Coronary artery (tissue), 2 donors: ENCODE measurements at regions not wholly inside any gene's neighbourhood (a gene's known extent, or its start where the extent isn't known, plus 50 kb on each side); places are given as distances from the start of the nearest gene placed in this dataset.
"Not testable (repeated sequence)": the region's sequence is repeated elsewhere in the genome, so short reads cannot be mapped to it uniquely, and the experiment has no call there.

Experiments used
- DNase-seq: peaks from one replicate; pipeline ENCODE4 v3.0.0-alpha.2; 2017; ENCODE audit warnings: low spot score
- H3K27ac ChIP-seq, 2 donors: fragments of 200-600 bp; sonication (generic); one replicate each; pipeline ENCODE4 v1.5.1; 2016 to 2019
- H3K4me3 ChIP-seq: fragments of 200-600 bp; sonication (generic); 2 replicates; pipeline ENCODE4 v1.5.1; 2016; ENCODE audit warnings: mild to moderate bottlenecking, moderate library complexity
- CTCF ChIP-seq: fragments of 200-600 bp; sonication (generic); IDR thresholded peaks from one replicate; pipeline ENCODE4 v1.5.1; 2019; ENCODE audit warnings: antibody characterized with exemption

GRCh38 chr1:38651669-38652068, 207.9 kb downstream of the RRAGC start:
- DNase-seq = peak; percentile 22
- no peak overlapping the region for H3K27ac ChIP-seq
- no peak overlapping the region for H3K4me3 ChIP-seq
- no peak for TF ChIP-seq CTCF

- no peak for TF ChIP-seq CTCF
- Histone ChIP-seq H3K4me3 (no peak overlapping the region), H3K27ac (no peak overlapping the region)
- peak; percentile 38 for DNase-seq
Observed at GRCh38 chr1:38648417-38648816, 211.2 kb downstream of the RRAGC start.

GRCh38 chr1:38647341-38647740, 212.2 kb downstream of the RRAGC start:
- H3K4me3 ChIP-seq, DNase-seq, H3K27ac ChIP-seq: not testable (repeated sequence)

- DNase-seq = no peak
- TF ChIP-seq CTCF = no peak
- no peak overlapping the region for H3K4me3 ChIP-seq
Observed at GRCh38 chr1:38644092-38644491, 215.5 kb downstream of the RRAGC start.

GRCh38 chr1:38641661-38642060, 217.9 kb downstream of the RRAGC start:
- Histone ChIP-seq H3K4me3 (no peak overlapping the region), H3K27ac (no peak overlapping the region)
- TF ChIP-seq CTCF = no peak
- no peak for DNase-seq

More at GRCh38 chr1:38644092-38644491, 215.5 kb downstream of the RRAGC start:
- no peak overlapping the region for H3K27ac ChIP-seq

GRCh38 chr1:38640371-38640770, 219.2 kb downstream of the RRAGC start:
- Histone ChIP-seq H3K27ac (no peak overlapping the region), H3K4me3 (no peak overlapping the region)
- no peak for TF ChIP-seq CTCF
- DNase-seq = no peak

DNA sequence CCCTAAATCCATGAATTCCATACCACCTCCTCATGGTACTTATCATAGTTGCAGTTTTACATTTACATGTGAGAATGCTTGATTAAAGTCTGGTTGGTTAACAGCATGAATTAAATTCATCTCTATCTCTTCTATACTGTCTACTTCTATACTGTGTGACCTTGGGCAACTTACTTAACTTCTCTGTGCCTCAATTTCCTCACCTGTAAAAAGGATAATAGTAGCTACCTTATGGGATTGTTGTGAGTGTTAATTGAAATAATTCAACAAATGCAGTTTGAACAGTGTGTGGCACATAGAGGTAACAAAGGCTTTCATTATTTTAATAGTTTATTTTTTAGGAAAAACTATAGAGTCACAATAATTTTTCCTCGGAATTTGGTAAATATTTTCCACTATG, 231.3 kb downstream of the RRAGC start:
- no peak for TF ChIP-seq CTCF
- DNase-seq = no peak
- no peak overlapping the region for H3K4me3 ChIP-seq
- no peak overlapping the region for H3K27ac ChIP-seq

- DNase-seq = no peak
- no peak for TF ChIP-seq CTCF
- Histone ChIP-seq H3K27ac (no peak overlapping the region), H3K4me3 (no peak overlapping the region)
Observed at GRCh38 chr1:38625939-38626338, 233.6 kb downstream of the RRAGC start.
